Uterus (tissue), 2 donors: ENCODE measurements at regions not wholly inside any gene's neighbourhood (a gene's known extent, or its start where the extent isn't known, plus 50 kb on each side); places are given as distances from the start of the nearest gene placed in this dataset.

Source experiments
- POLR2A ChIP-seq, 2 donors: fragments of 450-650 bp; IDR thresholded peaks; one replicate each; pipeline ENCODE4 v1.6.1; 2016; ENCODE audit warnings: antibody characterized with exemption in 2 of 2, mild to moderate bottlenecking in 1 of 2, moderate library complexity in 1 of 2
- TF ChIP-seq, protein P1 (sequence below), 4 experiments: fragments of 200-600 bp in 2 of 4; fragments of 450-650 bp in 2 of 4; sonication (generic) in 2 of 4; IDR thresholded peaks; one replicate each; pipeline ENCODE4 v1.5.1; 2016 to 2019; ENCODE audit warnings: antibody characterized with exemption in 4 of 4, mild to moderate bottlenecking in 2 of 4, moderate library complexity in 1 of 4

DNA sequence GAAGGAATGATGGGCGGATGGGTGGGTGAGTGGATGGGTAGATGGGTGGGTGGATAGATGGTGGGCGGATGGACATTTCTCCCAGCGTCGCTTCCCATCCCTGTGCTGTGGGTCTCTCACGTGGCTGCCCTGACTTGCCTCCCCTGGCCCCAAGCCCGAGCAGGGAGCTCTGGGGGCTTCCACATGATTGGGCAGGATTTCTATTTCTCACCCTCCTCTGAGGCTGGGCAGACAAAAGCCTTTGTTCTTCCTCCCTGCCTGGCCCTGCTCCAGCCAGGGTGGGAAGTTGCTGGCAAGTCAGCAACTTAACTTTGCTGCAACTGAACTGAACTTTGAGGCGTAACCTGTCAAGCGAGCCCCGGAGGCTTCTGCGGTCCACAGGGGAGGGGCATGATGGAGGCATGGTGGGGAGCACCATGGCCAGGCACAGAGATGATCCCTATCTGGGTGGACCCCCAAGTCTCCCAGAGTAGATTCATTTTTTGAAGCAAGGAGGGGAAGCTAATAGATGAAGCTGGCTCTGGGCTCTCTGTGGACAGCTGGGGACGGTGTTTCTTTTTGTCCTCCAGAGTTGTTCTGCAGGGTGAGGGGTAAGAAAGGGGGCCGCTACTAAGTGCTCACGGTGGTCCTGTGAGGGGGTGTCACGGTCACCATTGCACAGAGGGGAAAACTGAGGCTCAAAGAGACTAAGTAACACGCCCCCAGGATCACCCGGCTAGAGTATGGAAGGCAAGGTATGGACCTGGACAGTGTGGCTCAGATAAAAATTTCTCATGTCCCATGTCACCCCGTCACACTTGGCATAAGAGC is 140.1 kb downstream of the CEBPB start:
- no peak for TF ChIP-seq POLR2A (IDR thresholded peaks at IDR 0.05)
- TF ChIP-seq, protein P1, sequence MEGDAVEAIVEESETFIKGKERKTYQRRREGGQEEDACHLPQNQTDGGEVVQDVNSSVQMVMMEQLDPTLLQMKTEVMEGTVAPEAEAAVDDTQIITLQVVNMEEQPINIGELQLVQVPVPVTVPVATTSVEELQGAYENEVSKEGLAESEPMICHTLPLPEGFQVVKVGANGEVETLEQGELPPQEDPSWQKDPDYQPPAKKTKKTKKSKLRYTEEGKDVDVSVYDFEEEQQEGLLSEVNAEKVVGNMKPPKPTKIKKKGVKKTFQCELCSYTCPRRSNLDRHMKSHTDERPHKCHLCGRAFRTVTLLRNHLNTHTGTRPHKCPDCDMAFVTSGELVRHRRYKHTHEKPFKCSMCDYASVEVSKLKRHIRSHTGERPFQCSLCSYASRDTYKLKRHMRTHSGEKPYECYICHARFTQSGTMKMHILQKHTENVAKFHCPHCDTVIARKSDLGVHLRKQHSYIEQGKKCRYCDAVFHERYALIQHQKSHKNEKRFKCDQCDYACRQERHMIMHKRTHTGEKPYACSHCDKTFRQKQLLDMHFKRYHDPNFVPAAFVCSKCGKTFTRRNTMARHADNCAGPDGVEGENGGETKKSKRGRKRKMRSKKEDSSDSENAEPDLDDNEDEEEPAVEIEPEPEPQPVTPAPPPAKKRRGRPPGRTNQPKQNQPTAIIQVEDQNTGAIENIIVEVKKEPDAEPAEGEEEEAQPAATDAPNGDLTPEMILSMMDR (IDR thresholded peaks at IDR 0.05): no peak
